IgD-negative memory B cell (primary cell): ENCODE measurements at regions not wholly inside any gene's neighbourhood (a gene's known extent, or its start where the extent isn't known, plus 50 kb on each side); places are given as distances from the start of the nearest gene placed in this dataset.
"Not testable (repeated sequence)": the region's sequence is repeated elsewhere in the genome, so short reads cannot be mapped to it uniquely, and the experiment has no call there.

Source experiments
- H3K27ac Mint-ChIP-seq, 3 donors: one replicate each; pipeline ENCODE4 v1.8.0; 2020 to 2022; ENCODE audit warnings: mild to moderate bottlenecking in 3 of 3, mixed read lengths in 3 of 3, moderate library complexity in 1 of 3
- H3K27me3 Mint-ChIP-seq: one replicate; pipeline ENCODE4 v1.8.0; 2021; ENCODE audit warnings: mixed read lengths
- H3K36me3 Mint-ChIP-seq: one replicate; pipeline ENCODE4 v1.8.0; 2020; ENCODE audit warnings: mild to moderate bottlenecking, mixed read lengths
- H3K4me1 Mint-ChIP-seq, 3 donors: one replicate each; pipeline ENCODE4 v1.8.0; 2020 to 2022; ENCODE audit warnings: mixed read lengths in 3 of 3, mild to moderate bottlenecking in 1 of 3
- H3K4me3 Mint-ChIP-seq, 4 donors: one replicate each; pipeline ENCODE4 v1.8.0; 2020 to 2022; ENCODE audit warnings: mild to moderate bottlenecking in 4 of 4, mixed read lengths in 4 of 4, moderate library complexity in 3 of 4
- H3K9me3 Mint-ChIP-seq, 3 donors: one replicate each; pipeline ENCODE4 v1.8.0; 2020 to 2021; ENCODE audit warnings: mixed read lengths in 3 of 3, mild to moderate bottlenecking in 1 of 3

DNA sequence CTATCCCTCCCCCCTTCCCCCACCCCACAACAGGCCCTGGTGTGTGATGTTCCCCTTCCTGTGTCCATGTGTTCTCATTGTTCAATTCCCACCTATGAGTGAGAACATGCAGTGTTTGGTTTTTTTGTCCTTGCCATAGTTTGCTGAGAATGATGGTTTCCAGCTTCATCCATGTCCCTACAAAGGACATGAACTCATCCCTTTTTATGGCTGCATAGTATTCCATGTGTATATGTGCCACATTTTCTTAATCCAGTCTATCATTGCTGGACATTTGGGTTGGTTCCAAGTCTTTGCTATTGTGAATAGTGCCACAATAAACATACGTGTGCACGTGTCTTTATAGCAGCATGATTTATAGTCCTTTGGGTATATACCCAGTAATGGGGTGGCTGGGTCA lies 52.3 kb upstream of the MAN1A2 start:
- peaks cover 13% of the 10 kb centered on the region for H3K27me3 Mint-ChIP-seq
- H3K27ac Mint-ChIP-seq, H3K9me3 Mint-ChIP-seq, H3K4me3 Mint-ChIP-seq, H3K36me3 Mint-ChIP-seq, H3K4me1 Mint-ChIP-seq: not testable (repeated sequence)

DNA sequence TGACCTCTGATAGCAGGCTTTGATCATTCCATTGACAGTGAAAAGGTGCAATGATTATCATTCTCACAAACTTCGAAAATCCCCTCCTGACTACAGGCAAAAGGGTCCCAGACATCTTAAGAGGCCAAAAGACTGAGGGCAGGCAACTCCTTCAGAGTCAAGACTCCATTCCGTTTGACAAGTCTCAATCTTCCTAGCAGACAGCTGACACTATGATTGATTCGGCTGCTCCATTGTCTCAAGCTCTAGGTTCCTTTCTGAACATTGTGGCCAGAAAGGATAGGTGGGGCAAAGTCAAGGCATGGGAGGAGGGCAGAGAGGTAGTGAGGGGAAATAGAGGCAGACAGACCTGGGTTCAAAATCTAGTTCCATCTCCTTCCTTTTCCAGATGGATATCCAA lies 53.7 kb upstream of the MAN1A2 start:
- Mint-ChIP-seq H3K36me3 (peaks cover 3% of the 10 kb centered on the region), H3K9me3 (peaks cover 0 to 2% (median 0%) of the 10 kb centered on the region in 3 donors), H3K4me1 (no peaks in the 10 kb centered on the region), H3K27ac (no peak overlapping the region), H3K4me3 (no peak overlapping the region), H3K27me3 (peaks cover 11% of the 10 kb centered on the region)

DNA sequence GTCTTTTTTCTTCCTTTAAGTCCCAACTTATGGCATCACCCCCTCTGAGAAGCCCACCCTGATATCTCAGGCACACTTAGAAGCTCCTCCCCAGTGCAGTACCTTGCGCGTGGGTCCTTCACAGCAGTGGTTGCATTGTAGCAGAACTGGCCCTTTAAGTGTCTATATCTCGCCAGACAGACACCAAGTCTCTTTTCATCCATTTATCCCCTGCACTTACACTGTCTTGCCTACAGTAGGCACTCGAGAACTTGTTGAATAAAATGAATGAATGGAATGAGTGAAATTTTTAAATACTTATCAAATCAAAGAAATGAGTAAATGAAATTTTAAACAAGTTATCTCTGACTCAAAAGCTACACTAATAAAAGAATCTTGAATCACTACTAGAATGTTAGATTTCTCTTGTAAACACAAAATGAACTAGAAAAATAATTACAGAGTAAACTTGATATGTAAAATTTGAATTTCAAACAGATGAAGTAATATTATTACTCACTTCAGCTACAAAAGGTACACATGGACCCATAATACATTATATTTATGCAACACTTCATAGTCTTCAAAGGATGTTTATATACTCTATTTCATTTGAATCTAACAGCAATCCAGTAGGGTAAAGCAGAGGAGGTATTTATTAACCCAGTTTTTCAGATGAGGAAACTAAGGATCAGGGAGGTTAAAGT lies 54.7 kb upstream of the MAN1A2 start:
- peak overlapping the region in 1 of 3 donors; percentile 20 for H3K27ac Mint-ChIP-seq
- H3K27me3 Mint-ChIP-seq = peaks cover 8% of the 10 kb centered on the region
- no peaks in the 10 kb centered on the region for H3K4me1 Mint-ChIP-seq
- no peak overlapping the region for H3K4me3 Mint-ChIP-seq
- peaks cover 0 to 2% (median 0%) of the 10 kb centered on the region in 3 donors for H3K9me3 Mint-ChIP-seq
- H3K36me3 Mint-ChIP-seq = peaks cover 3% of the 10 kb centered on the region

DNA sequence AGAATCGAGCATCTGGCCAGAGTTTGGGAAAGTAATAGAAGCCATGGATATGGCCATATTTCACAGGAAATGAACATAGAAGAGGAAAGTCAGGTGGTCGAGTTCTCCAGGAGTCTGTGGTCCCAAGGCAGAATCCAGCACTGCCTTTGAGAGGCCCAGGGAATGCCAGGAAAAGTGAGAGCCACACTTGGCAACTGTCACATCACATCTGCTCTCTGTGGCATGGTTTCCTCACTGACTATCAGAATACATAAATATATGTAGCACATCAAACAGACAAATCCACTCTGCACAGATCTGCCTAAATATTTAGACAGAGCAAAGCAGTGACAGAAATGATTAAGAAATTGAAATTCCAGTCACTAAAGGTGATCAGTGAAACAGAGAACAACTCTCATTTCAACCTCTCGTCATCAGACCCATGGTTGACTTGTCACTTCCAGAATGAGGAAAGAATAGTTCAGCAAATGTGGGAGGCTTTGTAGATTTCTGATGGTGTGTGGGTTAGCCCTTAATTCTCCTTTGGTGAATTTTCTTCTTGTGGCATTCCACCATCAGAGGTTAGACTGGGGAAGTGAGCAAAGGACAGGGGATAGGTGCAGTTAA lies 58.8 kb upstream of the MAN1A2 start:
- Mint-ChIP-seq H3K27ac (no peak overlapping the region), H3K4me3 (no peak overlapping the region), H3K9me3 (no peaks in the 10 kb centered on the region), H3K27me3 (peaks cover 12% of the 10 kb centered on the region), H3K4me1 (no peaks in the 10 kb centered on the region), H3K36me3 (peaks cover 2% of the 10 kb centered on the region)

DNA sequence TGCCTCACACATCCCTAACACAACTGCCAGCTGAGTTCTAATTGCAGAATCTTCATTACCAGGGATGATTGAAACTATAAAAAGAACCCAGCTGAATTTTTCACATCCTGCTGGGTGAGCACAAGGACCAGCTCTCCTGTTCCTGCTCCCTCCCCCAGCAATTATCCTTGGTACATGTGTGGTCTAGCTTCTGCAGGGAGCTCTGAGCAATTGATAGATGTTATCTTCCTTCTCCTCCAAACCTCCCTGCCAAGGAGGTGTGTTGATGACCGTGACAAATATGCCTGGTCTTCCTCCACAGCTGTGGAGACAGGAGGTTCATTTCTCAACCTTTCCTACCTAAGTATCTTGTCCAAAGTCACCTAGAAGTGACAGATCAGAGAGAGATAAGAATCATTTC lies 65.3 kb upstream of the MAN1A2 start:
- H3K9me3 Mint-ChIP-seq = peaks cover 0 to 6% (median 5%) of the 10 kb centered on the region in 3 donors
- H3K27ac Mint-ChIP-seq = no peak overlapping the region
- no peak overlapping the region for H3K4me3 Mint-ChIP-seq
- no peaks in the 10 kb centered on the region for H3K4me1 Mint-ChIP-seq
- H3K36me3 Mint-ChIP-seq = no peaks in the 10 kb centered on the region
- H3K27me3 Mint-ChIP-seq = peaks cover 11% of the 10 kb centered on the region

DNA sequence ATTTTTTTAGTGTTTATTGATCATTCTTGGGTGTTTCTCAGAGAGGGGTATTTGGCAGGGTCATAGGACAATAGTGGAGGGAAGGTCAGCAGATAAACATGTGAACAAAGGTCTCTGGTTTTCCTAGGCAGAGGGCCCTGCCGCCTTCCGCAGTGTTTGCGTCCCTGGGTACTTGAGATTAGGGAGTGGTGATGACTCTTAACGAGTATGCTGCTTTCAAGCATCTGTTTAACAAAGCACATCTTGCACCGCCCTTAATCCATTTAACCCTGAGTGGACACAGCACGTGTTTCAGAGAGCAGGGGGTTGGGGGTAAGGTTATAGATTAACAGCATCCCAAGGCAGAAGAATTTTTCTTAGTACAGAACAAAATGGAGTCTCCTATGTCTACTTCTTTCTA lies 67.1 kb upstream of the MAN1A2 start:
- H3K27me3 Mint-ChIP-seq = peaks cover 13% of the 10 kb centered on the region
- H3K36me3 Mint-ChIP-seq, H3K27ac Mint-ChIP-seq, H3K4me1 Mint-ChIP-seq, H3K4me3 Mint-ChIP-seq, H3K9me3 Mint-ChIP-seq: not testable (repeated sequence)

DNA sequence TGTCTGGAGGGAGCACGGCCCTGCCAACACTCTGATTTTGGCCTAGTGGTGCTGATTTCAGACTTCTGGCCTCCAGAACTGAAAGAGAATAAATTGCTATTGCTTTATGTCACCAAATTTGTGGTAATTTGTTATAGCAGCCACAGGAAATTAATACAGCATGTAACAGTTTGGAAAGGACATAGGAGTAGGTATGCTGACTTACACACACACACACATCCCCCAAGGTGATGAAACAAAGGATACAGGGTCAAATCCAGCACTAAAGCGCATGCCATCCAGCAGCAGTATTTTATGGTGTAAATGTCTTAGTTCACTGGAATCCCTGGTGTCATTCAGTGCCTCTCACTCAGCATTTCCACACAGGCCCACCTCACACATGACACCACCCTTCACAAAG lies 72.2 kb upstream of the MAN1A2 start:
- Mint-ChIP-seq H3K4me3 (no peak overlapping the region), H3K4me1 (peaks cover 0 to 1% (median 0%) of the 10 kb centered on the region in 3 donors), H3K9me3 (peaks cover 0 to under 1% (median 0%) of the 10 kb centered on the region in 3 donors), H3K27ac (peak overlapping the region in 1 of 3 donors; percentile 68), H3K36me3 (no peaks in the 10 kb centered on the region), H3K27me3 (peaks cover 4% of the 10 kb centered on the region)

DNA sequence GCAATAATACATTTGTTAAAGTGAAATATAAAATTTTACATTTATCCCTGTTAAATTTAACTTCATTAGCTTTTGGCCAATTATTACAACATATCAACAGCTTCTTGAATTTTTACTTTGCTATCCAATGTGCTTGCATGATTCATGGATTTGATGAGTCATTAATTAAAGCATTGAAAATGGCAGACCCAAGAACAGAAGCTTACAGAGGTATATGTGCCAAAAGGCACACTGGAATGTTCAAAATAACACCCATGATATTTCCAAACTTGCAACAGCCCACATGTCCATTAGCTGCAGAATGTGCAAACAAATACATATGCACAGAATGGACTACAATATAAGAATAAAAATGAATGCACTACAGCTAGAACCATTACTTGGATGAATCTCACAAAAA lies 76.4 kb upstream of the MAN1A2 start:
- Mint-ChIP-seq H3K4me1 (peaks cover 0 to 1% (median 0%) of the 10 kb centered on the region in 3 donors), H3K27ac (no peak overlapping the region), H3K27me3 (peaks cover 4% of the 10 kb centered on the region), H3K36me3 (no peaks in the 10 kb centered on the region), H3K4me3 (no peak overlapping the region), H3K9me3 (no peaks in the 10 kb centered on the region)

DNA sequence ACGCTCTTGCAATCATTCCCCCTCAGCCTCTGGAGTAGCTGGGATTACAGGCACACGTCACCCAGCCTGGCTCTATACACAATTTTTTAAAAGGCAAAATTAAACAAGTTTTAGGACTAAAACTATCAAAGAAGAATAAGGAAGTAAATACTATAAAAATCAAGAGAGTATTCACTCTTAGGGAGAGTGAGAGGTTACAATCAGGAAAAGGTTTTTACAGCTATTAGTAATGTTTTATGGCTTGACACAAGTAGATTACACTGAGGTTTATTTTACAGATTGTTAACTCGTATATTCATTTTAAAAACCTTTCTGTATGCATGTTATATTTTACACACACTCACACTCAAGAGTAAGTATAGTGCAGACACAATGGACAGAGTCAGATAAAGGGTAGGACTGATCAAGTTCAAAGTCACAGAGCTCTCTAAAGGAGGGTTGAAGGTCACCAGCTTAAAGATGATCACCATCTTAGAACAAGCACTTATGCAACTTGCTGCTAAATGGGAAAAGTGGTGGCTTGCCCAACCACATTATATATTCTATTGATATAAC lies 77.9 kb upstream of the MAN1A2 start:
- Mint-ChIP-seq H3K27ac (no peak overlapping the region), H3K4me3 (no peak overlapping the region), H3K9me3 (no peaks in the 10 kb centered on the region), H3K4me1 (no peaks in the 10 kb centered on the region), H3K36me3 (no peaks in the 10 kb centered on the region), H3K27me3 (peaks cover 2% of the 10 kb centered on the region)

DNA sequence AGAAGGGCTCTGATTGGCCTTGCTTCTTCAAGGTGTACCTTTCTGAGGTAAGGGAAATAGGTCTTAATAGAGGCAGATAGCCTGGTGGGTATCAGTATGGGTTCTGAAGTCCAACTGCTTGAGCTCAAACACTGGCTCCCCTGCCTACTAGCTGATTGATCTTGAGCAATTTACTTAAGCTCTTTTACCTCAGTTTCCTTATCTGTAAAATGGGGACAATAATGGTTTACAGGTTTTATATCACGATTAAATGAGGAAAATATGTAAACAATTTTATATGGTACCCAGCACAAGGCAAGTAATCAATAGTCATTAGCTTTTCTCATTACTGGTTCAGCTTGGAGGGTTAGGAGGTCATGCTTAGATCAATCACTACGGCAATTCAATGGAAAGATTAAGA lies 75.8 kb upstream of the VTCN1 start:
- peaks cover 2% of the 10 kb centered on the region for H3K27me3 Mint-ChIP-seq
- no peaks in the 10 kb centered on the region for H3K9me3 Mint-ChIP-seq
- H3K4me3 Mint-ChIP-seq = no peak overlapping the region
- no peaks in the 10 kb centered on the region for H3K4me1 Mint-ChIP-seq
- no peaks in the 10 kb centered on the region for H3K36me3 Mint-ChIP-seq
- no peak overlapping the region for H3K27ac Mint-ChIP-seq

DNA sequence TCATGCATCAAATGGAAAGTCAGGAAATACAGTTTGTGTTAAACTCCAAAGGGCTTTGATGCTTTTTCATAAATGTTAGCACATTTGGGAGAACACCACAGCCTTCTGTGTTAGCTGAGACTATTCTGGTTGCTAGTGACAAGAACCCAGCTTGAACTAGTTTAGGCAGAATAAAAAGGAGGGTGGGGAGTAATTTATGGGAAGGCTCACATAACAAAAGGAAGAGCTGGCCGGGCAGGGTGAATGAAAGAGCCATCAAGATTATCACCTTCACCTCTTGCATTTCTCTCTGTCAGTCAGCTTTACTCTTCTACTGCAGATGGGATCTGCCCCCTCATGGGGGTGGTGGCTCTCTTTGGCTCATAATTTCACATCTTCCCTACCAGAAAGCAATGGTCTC lies 75.4 kb upstream of the VTCN1 start:
- Mint-ChIP-seq H3K27me3 (peaks cover 2% of the 10 kb centered on the region), H3K4me3 (no peak overlapping the region), H3K27ac (no peak overlapping the region), H3K36me3 (no peaks in the 10 kb centered on the region), H3K4me1 (no peaks in the 10 kb centered on the region), H3K9me3 (no peaks in the 10 kb centered on the region)

DNA sequence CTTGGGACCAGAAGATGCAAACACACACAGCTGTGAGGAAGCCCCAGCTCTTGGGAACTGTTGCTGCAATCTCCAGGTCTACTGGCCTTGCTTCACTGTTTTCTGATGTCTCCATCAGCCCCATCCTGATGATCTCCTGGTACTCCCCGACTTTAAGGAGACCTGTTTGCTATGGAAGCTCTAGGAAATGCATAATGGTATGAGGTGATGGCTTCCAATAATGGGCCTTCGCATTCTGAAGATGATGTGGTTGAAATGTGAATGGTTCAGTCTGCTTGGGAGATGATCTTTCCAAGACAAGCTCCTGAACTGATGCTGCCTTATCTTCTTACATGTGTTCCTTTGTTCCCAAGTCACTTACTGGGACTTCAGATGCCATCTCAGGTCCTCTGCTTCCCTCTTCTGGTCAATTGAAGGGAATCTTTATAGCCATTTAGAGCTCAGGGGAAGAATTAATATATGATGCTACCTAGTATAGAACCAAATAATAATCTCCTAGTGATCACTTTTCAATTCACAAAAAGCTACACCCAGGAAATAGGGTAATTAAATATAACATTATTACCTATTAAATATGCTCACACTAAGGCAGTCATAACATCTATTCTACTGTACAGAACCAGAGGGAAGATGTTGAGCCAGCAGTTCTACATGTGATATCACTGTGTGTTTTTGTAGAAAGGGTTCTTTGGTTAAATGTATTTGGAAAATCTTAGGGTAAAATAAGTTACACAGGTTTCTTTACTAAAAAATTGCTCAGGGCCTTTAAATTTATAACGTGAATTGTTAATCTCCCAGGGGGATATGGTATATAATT lies 73.9 kb upstream of the VTCN1 start:
- Mint-ChIP-seq H3K4me3 (no peak overlapping the region), H3K4me1 (no peaks in the 10 kb centered on the region), H3K9me3 (no peaks in the 10 kb centered on the region), H3K27ac (no peak overlapping the region), H3K27me3 (no peaks in the 10 kb centered on the region), H3K36me3 (no peaks in the 10 kb centered on the region)

DNA sequence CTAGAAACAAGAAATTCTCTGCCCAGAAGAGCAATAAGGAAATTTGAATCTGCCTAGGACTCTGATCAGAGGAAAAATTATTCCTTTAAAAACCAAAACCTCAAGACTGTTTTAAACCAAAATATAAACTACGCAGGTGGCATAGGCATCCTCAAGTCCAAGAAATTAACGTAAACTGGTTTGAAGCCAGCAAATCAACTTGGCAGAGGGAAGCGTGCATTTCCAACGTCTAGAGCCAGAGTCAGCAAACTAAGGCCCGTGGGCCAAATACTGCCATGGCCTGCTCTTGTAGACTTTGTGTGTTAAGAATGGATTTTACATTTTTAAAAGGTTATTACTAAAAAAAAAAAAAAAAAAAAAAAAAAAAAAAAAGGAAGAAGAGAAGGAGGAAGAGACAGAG lies 67.8 kb upstream of the VTCN1 start:
- H3K27ac Mint-ChIP-seq = no peak overlapping the region

DNA sequence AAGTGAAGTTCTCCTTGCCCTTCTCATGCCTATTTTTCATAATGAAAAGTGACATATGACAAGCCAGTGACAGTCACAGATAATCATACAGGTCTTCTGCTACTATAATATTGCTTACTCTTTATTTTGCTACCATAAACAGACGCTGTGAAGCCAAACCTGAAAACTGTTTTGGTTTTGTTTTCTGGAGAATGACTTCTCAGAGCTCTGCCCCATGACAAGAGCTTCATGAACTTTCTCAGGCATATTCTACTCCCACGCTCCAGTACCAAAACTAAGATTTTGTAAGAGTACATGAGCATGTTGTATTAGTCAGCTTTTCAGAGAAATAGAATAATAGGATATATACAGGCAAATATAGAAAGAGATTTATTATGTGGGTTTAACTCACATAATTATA lies 64.3 kb upstream of the VTCN1 start:
- Mint-ChIP-seq H3K27ac (no peak overlapping the region), H3K9me3 (peaks cover 3 to 6% (median 3%) of the 10 kb centered on the region in 3 donors), H3K4me1 (no peaks in the 10 kb centered on the region), H3K36me3 (no peaks in the 10 kb centered on the region), H3K27me3 (peaks cover 7% of the 10 kb centered on the region), H3K4me3 (no peak overlapping the region)

More for the DNA sequence above, 67.8 kb upstream of the VTCN1 start:
- H3K9me3 Mint-ChIP-seq = peaks cover 0 to 1% (median 0%) of the 10 kb centered on the region in 3 donors
- no peaks in the 10 kb centered on the region for H3K4me1 Mint-ChIP-seq
- H3K27me3 Mint-ChIP-seq = peaks cover 5% of the 10 kb centered on the region
- H3K36me3 Mint-ChIP-seq = no peaks in the 10 kb centered on the region
- no peak overlapping the region for H3K4me3 Mint-ChIP-seq

DNA sequence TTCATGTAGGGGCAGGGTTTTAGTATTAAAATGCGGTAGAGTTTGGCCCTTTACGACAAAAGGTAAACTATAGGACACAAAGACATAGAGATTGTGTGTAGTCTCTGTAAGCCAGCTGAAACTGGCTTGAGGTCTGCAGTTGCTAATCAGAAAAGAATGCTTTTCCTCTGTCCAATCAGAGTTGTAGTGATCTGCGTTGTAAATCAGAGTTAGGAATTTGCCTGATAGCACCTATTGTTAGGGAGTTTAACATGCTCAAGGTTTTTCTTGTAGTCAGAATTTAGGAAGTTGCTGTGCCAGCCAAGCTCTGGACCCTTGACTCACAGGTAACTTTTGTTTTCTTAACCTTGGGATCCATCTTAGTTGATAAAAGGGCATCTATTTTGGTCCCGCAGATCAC lies 61.2 kb upstream of the VTCN1 start:
- no peaks in the 10 kb centered on the region for H3K4me1 Mint-ChIP-seq
- peaks cover 8% of the 10 kb centered on the region for H3K27me3 Mint-ChIP-seq
- no peaks in the 10 kb centered on the region for H3K36me3 Mint-ChIP-seq
- H3K27ac Mint-ChIP-seq = no peak overlapping the region
- no peak overlapping the region for H3K4me3 Mint-ChIP-seq
- H3K9me3 Mint-ChIP-seq = peaks cover 3 to 6% (median 4%) of the 10 kb centered on the region in 3 donors
